SH-SY5Y (cell line): ENCODE measurements at regions not wholly inside any gene's neighbourhood (a gene's known extent, or its start where the extent isn't known, plus 50 kb on each side); places are given as distances from the start of the nearest gene placed in this dataset.

Source experiments
- GATA2 ChIP-seq: IDR thresholded peaks from 2 replicates; pipeline ENCODE4 v1.6.1; 2011; ENCODE audit warnings: mild to moderate bottlenecking, low read depth, low read length
- GATA3 ChIP-seq: IDR thresholded peaks from 2 replicates; pipeline ENCODE4 v1.6.1; 2011; ENCODE audit warnings: low read depth, mild to moderate bottlenecking, low read length, moderate library complexity

GRCh38 chr4:24116107-24116506, 226.3 kb upstream of the PPARGC1A start:
- TF ChIP-seq GATA3, result no peak
- no peak for TF ChIP-seq GATA2
